GM23338 (cell line): ENCODE measurements at regions not wholly inside any gene's neighbourhood (a gene's known extent, or its start where the extent isn't known, plus 50 kb on each side); places are given as distances from the start of the nearest gene placed in this dataset.

Experiments
- ATAC-seq: fragments of 200-7000 bp; cut with Tn5 transposase; 3 replicates; pipeline ENCODE4 v1.9.1; 2020
- DNase-seq: peaks from one replicate; pipeline ENCODE4 v3.0.0-alpha.2; 2015; ENCODE audit warnings: low spot score
- H2AFZ ChIP-seq: fragments of 200-600 bp; sonication (generic); 2 replicates; pipeline ENCODE4 v1.8.0; 2016; ENCODE audit warnings: antibody characterized with exemption, mild to moderate bottlenecking, moderate library complexity
- H3F3A ChIP-seq: fragments of 200-600 bp; sonication (generic); replicated peaks from 2 replicates; pipeline ENCODE4 v1.8.0; 2017; ENCODE audit warnings: antibody characterized with exemption, mixed run types, low read depth
- H3K27ac ChIP-seq: fragments of 200-600 bp; sonication (generic); 2 replicates; pipeline ENCODE4 v1.6.1; 2016; ENCODE audit warnings: low read depth
- H3K27me3 ChIP-seq: fragments of 200-600 bp; sonication (generic); 2 replicates; pipeline ENCODE4 v1.8.0; 2016; ENCODE audit warnings: mild to moderate bottlenecking, mixed run types, moderate library complexity; ENCODE audit not compliant: insufficient read depth
- H3K36me3 ChIP-seq: fragments of 200-600 bp; sonication (generic); 2 replicates; pipeline ENCODE4 v1.8.0; 2016; ENCODE audit warnings: mild to moderate bottlenecking; ENCODE audit not compliant: insufficient read depth
- H3K4me1 ChIP-seq: fragments of 200-600 bp; sonication (generic); 2 replicates; pipeline ENCODE4 v1.8.0; 2016; ENCODE audit warnings: mild to moderate bottlenecking, moderate library complexity; ENCODE audit not compliant: insufficient read depth
- H3K4me2 ChIP-seq: fragments of 200-600 bp; sonication (generic); 2 replicates; pipeline ENCODE4 v1.7.1; 2017; ENCODE audit warnings: mixed run types
- H3K4me3 ChIP-seq: fragments of 200-600 bp; sonication (generic); 2 replicates; pipeline ENCODE4 v1.6.1; 2016; ENCODE audit warnings: mixed run types
- H3K79me2 ChIP-seq: fragments of 200-600 bp; sonication (generic); replicated peaks from 2 replicates; pipeline ENCODE4 v1.8.0; 2017; ENCODE audit warnings: mild to moderate bottlenecking; ENCODE audit not compliant: insufficient read depth
- H3K9me2 ChIP-seq: fragments of 200-600 bp; sonication (generic); 2 replicates; pipeline ENCODE4 v1.8.0; 2017; ENCODE audit not compliant: insufficient read depth
- H4K20me1 ChIP-seq: fragments of 200-600 bp; sonication (generic); replicated peaks from 2 replicates; pipeline ENCODE4 v1.8.0; 2017; ENCODE audit warnings: mild to moderate bottlenecking; ENCODE audit not compliant: insufficient read depth
- H3K27ac Mint-ChIP-seq: 2 replicates; pipeline ENCODE4 v1.8.0; 2020; ENCODE audit warnings: inconsistent platforms, mild to moderate bottlenecking, moderate library complexity, mixed read lengths
- H3K27me3 Mint-ChIP-seq: 3 replicates; pipeline ENCODE4 v1.8.0; 2022; ENCODE audit warnings: low read depth, mild to moderate bottlenecking, moderate library complexity, mixed read lengths, inconsistent platforms; ENCODE audit not compliant: insufficient read depth, poor library complexity
- H3K36me3 Mint-ChIP-seq: 3 replicates; pipeline ENCODE4 v1.8.0; 2021; ENCODE audit warnings: low read depth, mild to moderate bottlenecking, inconsistent platforms, moderate library complexity, mixed read lengths
- H3K4me1 Mint-ChIP-seq: 3 replicates; pipeline ENCODE4 v1.8.0; 2020; ENCODE audit warnings: mild to moderate bottlenecking, inconsistent platforms, mixed read lengths
- H3K4me3 Mint-ChIP-seq: 3 replicates; pipeline ENCODE4 v1.8.0; 2021; ENCODE audit warnings: moderate library complexity, mild to moderate bottlenecking, inconsistent platforms, mixed read lengths
- H3K9me3 Mint-ChIP-seq: 3 replicates; pipeline ENCODE4 v1.8.0; 2020; ENCODE audit warnings: moderate library complexity, mild to moderate bottlenecking, inconsistent platforms, mixed read lengths
- CREB1 ChIP-seq: fragments of 250-450 bp; sonication (Bioruptor Pico); IDR thresholded peaks from 2 replicates; pipeline ENCODE4 v1.5.0; 2020; ENCODE audit warnings: low read depth, mild to moderate bottlenecking, moderate library complexity
- EZH2 ChIP-seq: fragments of 200-600 bp; sonication (generic); IDR thresholded peaks from one replicate; pipeline ENCODE4 v1.8.0; 2017; ENCODE audit warnings: antibody characterized with exemption, mild to moderate bottlenecking, low read depth; ENCODE audit not compliant: unreplicated experiment
- EZH2phosphoT487 ChIP-seq: fragments of 200-600 bp; sonication (generic); IDR thresholded peaks from one replicate; pipeline ENCODE4 v1.8.1; 2018; ENCODE audit warnings: antibody characterized with exemption; ENCODE audit not compliant: unreplicated experiment
- NANOG ChIP-seq: IDR thresholded peaks from 2 replicates; pipeline ENCODE4 v1.6.1; 2016; ENCODE audit warnings: antibody characterized with exemption, borderline replicate concordance
- POLR2AphosphoS5 ChIP-seq: IDR thresholded peaks from 2 replicates; pipeline ENCODE4 v1.6.1; 2016; ENCODE audit warnings: antibody characterized with exemption, low read depth
- STAT1 ChIP-seq: IDR thresholded peaks from one replicate; pipeline ENCODE4 v1.6.1; 2016; ENCODE audit warnings: antibody characterized with exemption; ENCODE audit not compliant: unreplicated experiment
- ZNF114 ChIP-seq: fragments of 250-450 bp; sonication (Bioruptor Pico); IDR thresholded peaks from 2 replicates; pipeline ENCODE4 v1.5.0; 2020; ENCODE audit warnings: mild to moderate bottlenecking, moderate library complexity
- ZNF331 ChIP-seq: fragments of 250-450 bp; sonication (Bioruptor Pico); IDR thresholded peaks from 2 replicates; pipeline ENCODE4 v1.5.0; 2020; ENCODE audit warnings: low read depth, mild to moderate bottlenecking, moderate library complexity
- TF ChIP-seq, protein P1 (sequence below), 2 experiments: fragments of 200-600 bp in 1 of 2; sonication (generic) in 1 of 2; conservative IDR thresholded peaks; 2 replicates each; pipeline versions ENCODE4 v1.5.1 to v1.6.1; 2016 to 2017; ENCODE audit warnings: antibody characterized with exemption in 2 of 2, low read depth in 2 of 2, mild to moderate bottlenecking in 2 of 2, moderate library complexity in 1 of 2
- TF ChIP-seq, protein P2 (sequence below): IDR thresholded peaks from one replicate; pipeline ENCODE4 v1.6.1; 2018; ENCODE audit warnings: antibody characterized with exemption; ENCODE audit not compliant: unreplicated experiment

DNA sequence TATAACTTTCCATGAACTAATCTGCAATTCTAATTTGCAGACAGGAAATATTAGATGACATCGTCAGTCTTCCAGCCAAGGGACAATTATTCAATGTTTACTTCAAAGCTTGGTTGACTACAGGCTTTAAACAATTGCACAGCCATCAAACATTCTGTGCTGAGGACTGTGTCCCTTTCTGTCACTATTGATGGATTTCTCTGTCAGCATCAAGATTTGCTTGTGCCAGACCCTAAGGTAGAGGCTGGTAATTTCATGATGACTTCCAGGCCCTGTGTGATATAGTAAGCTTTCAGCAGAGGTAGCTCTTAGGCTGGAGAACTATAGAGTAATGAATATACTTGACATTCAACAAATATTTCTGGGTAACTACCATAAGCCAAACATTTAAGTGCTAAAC, 229.3 kb upstream of the ACTBL2 start (continued):
- TF ChIP-seq ZNF114 (CRISPR knock-in tag), result no peak
- TF ChIP-seq POLR2AphosphoS5, result no peak
- no peak for TF ChIP-seq ZNF331 (CRISPR knock-in tag)

DNA sequence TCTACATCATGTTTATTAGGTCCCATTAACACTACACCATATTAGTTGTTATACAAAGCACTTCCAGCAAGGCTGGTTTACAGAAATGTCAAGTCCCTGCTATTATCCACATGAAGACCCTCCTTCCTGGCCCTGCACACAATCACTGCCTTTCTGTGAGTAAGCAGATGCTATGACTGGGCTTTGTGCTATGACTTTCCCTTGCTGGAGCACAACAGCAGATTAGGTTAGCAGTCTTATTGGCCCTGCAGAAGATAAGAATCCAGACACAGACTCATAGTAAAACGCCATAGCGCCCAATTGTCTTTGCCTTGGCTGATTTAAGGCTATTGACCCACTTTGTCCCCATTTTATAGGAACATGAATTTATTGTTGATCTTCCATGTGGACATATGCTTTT, 228.9 kb upstream of the ACTBL2 start:
- Histone ChIP-seq H3K79me2 (no peaks in the 10 kb centered on the region), H2AFZ (no peak overlapping the region), H3K36me3 (no peaks in the 10 kb centered on the region), H3F3A (no peaks in the 10 kb centered on the region), H3K4me3 (no peak overlapping the region), H4K20me1 (no peaks in the 10 kb centered on the region), H3K27me3 (no peaks in the 10 kb centered on the region), H3K4me1 (no peaks in the 10 kb centered on the region), H3K9me2 (peaks cover 8% of the 10 kb centered on the region), H3K27ac (no peak overlapping the region), H3K4me2 (no peak overlapping the region)
- no peak for DNase-seq
- Mint-ChIP-seq H3K4me3 (no peak overlapping the region), H3K27me3 (no peaks in the 10 kb centered on the region), H3K9me3 (peaks cover 9% of the 10 kb centered on the region; the same call in 2 of the 3 replicates), H3K36me3 (0 out of 3 replicates have a peak, but pooled peaks cover 3% of the 10 kb centered on the region), H3K4me1 (peaks cover 4% of the 10 kb centered on the region; the same call in 2 of the 3 replicates), H3K27ac (no peak overlapping the region)
- no peak for ATAC-seq
- TF ChIP-seq EZH2phosphoT487 (no peak), CREB1 (no peak), ZNF114 (CRISPR knock-in tag) (no peak), STAT1 (no peak), EZH2 (no peak), POLR2AphosphoS5 (no peak)
- TF ChIP-seq, protein P1, sequence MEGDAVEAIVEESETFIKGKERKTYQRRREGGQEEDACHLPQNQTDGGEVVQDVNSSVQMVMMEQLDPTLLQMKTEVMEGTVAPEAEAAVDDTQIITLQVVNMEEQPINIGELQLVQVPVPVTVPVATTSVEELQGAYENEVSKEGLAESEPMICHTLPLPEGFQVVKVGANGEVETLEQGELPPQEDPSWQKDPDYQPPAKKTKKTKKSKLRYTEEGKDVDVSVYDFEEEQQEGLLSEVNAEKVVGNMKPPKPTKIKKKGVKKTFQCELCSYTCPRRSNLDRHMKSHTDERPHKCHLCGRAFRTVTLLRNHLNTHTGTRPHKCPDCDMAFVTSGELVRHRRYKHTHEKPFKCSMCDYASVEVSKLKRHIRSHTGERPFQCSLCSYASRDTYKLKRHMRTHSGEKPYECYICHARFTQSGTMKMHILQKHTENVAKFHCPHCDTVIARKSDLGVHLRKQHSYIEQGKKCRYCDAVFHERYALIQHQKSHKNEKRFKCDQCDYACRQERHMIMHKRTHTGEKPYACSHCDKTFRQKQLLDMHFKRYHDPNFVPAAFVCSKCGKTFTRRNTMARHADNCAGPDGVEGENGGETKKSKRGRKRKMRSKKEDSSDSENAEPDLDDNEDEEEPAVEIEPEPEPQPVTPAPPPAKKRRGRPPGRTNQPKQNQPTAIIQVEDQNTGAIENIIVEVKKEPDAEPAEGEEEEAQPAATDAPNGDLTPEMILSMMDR (conservative IDR thresholded peaks at IDR 0.05; ENCODE audit: low read depth in 2 of 2), result no peak
- TF ChIP-seq, protein P2, sequence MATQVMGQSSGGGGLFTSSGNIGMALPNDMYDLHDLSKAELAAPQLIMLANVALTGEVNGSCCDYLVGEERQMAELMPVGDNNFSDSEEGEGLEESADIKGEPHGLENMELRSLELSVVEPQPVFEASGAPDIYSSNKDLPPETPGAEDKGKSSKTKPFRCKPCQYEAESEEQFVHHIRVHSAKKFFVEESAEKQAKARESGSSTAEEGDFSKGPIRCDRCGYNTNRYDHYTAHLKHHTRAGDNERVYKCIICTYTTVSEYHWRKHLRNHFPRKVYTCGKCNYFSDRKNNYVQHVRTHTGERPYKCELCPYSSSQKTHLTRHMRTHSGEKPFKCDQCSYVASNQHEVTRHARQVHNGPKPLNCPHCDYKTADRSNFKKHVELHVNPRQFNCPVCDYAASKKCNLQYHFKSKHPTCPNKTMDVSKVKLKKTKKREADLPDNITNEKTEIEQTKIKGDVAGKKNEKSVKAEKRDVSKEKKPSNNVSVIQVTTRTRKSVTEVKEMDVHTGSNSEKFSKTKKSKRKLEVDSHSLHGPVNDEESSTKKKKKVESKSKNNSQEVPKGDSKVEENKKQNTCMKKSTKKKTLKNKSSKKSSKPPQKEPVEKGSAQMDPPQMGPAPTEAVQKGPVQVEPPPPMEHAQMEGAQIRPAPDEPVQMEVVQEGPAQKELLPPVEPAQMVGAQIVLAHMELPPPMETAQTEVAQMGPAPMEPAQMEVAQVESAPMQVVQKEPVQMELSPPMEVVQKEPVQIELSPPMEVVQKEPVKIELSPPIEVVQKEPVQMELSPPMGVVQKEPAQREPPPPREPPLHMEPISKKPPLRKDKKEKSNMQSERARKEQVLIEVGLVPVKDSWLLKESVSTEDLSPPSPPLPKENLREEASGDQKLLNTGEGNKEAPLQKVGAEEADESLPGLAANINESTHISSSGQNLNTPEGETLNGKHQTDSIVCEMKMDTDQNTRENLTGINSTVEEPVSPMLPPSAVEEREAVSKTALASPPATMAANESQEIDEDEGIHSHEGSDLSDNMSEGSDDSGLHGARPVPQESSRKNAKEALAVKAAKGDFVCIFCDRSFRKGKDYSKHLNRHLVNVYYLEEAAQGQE, result no peak

DNA sequence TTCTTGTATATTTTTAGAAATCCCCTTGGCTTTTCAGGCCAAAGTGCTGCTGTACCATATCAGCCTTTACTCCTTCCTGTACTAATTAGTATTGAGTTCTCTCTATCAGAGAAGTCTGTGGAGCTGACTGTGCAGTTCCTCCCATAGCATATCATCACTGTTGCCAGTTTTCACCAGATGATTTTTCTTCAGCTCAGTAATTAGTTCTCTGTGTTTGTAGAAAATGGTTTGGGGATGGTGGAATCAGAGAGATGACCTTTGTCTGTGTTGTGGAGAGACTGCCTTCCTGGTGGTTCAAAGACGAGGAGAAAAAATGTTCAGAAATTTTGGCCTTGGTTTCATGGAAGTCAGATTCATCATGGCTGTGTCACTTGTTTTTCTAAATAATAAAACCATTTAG, 227.5 kb upstream of the ACTBL2 start:
- no peak overlapping the region for H3K4me2 ChIP-seq
- H3K4me1 ChIP-seq, result no peaks in the 10 kb centered on the region
- H2AFZ ChIP-seq, result peak overlapping the region; percentile 56; the same call in 1 of the 2 replicates
- no peaks in the 10 kb centered on the region for H3K27me3 ChIP-seq
- no peaks in the 10 kb centered on the region for H3K79me2 ChIP-seq
- no peaks in the 10 kb centered on the region for H3K27me3 Mint-ChIP-seq
- H3K36me3 Mint-ChIP-seq, result 0 out of 3 replicates have a peak, but pooled peaks cover 3% of the 10 kb centered on the region
- no peak overlapping the region for H3K27ac ChIP-seq
- ATAC-seq, result no peak
- H3K4me3 ChIP-seq, result no peak overlapping the region
- DNase-seq, result no peak
- no peak overlapping the region for H3K27ac Mint-ChIP-seq
- H3K9me3 Mint-ChIP-seq, result peaks cover 9% of the 10 kb centered on the region; the same call in 2 of the 3 replicates
- H3K4me3 Mint-ChIP-seq, result no peak overlapping the region
- H3F3A ChIP-seq, result no peaks in the 10 kb centered on the region
- H3K36me3 ChIP-seq, result no peaks in the 10 kb centered on the region
- H4K20me1 ChIP-seq, result no peaks in the 10 kb centered on the region
- peaks cover 4% of the 10 kb centered on the region; the same call in 2 of the 3 replicates for H3K4me1 Mint-ChIP-seq
- H3K9me2 ChIP-seq, result peaks cover 8% of the 10 kb centered on the region
- TF ChIP-seq, protein P2, result no peak
- no peak for TF ChIP-seq NANOG
